ENCODE measurements at regions not wholly inside any gene's neighbourhood (a gene's known extent, or its start where the extent isn't known, plus 50 kb on each side); places are given as distances from the start of the nearest gene placed in this dataset.

GRCh38 chr2:236662231-236663185 is 92.9 kb downstream of the ACKR3 start:
- TF ChIP-seq CTCF (IDR thresholded peaks at IDR 0.05): no peak
- no peak for TF ChIP-seq ZFX (IDR thresholded peaks at IDR 0.05; ENCODE audit: borderline replicate concordance)

Measured in 22Rv1 (cell line).